Neural progenitor cell (in vitro differentiated cells): ENCODE measurements at regions not wholly inside any gene's neighbourhood (a gene's known extent, or its start where the extent isn't known, plus 50 kb on each side); places are given as distances from the start of the nearest gene placed in this dataset.

ENCODE experiments used
- DNase-seq: peaks from one replicate; pipeline ENCODE4 v3.0.0-alpha.2; 2016; ENCODE audit warnings: low spot score
- H2AFZ ChIP-seq: fragments of 200-600 bp; sonication (generic); replicated peaks from 2 replicates; pipeline ENCODE4 v1.6.1; 2016; ENCODE audit warnings: antibody characterized with exemption
- H3F3A ChIP-seq: fragments of 200-600 bp; sonication (generic); 2 replicates; pipeline ENCODE4 v1.6.1; 2016; ENCODE audit warnings: antibody characterized with exemption, low read depth
- H3K27ac ChIP-seq: fragments of 200-600 bp; sonication (generic); 2 replicates; pipeline ENCODE4 v1.5.1; 2016; ENCODE audit warnings: mild to moderate bottlenecking
- H3K27me3 ChIP-seq: fragments of 200-600 bp; sonication (generic); 2 replicates; pipeline ENCODE4 v1.6.1; 2016; ENCODE audit warnings: mild to moderate bottlenecking, moderate library complexity
- H3K36me3 ChIP-seq: fragments of 200-600 bp; sonication (generic); 2 replicates; pipeline ENCODE4 v1.5.1; 2016
- H3K4me1 ChIP-seq: fragments of 200-600 bp; sonication (generic); 2 replicates; pipeline ENCODE4 v1.6.1; 2016; ENCODE audit warnings: mixed run types
- H3K4me2 ChIP-seq: fragments of 200-600 bp; sonication (generic); 2 replicates; pipeline ENCODE4 v1.6.1; 2016
- H3K4me3 ChIP-seq: fragments of 200-600 bp; sonication (generic); 2 replicates; pipeline ENCODE4 v1.5.1; 2016
- H3K79me2 ChIP-seq: fragments of 200-600 bp; sonication (generic); 2 replicates; pipeline ENCODE4 v1.6.1; 2016; ENCODE audit warnings: low read depth
- H3K9ac ChIP-seq: fragments of 200-600 bp; sonication (generic); 2 replicates; pipeline ENCODE4 v1.6.1; 2016
- H3K9me3 ChIP-seq: fragments of 200-600 bp; sonication (generic); 2 replicates; pipeline ENCODE4 v1.5.1; 2016; ENCODE audit warnings: low read depth
- H4K20me1 ChIP-seq: fragments of 200-600 bp; sonication (generic); 2 replicates; pipeline ENCODE4 v1.6.1; 2016; ENCODE audit warnings: low read depth
- H3K27ac Mint-ChIP-seq: 3 replicates; pipeline ENCODE4 v1.8.0; 2021; ENCODE audit warnings: mixed read lengths
- H3K27me3 Mint-ChIP-seq: 2 replicates; pipeline ENCODE4 v1.8.0; 2022; ENCODE audit warnings: low read depth, mild to moderate bottlenecking, inconsistent platforms, moderate library complexity, mixed read lengths; ENCODE audit not compliant: insufficient read depth
- H3K36me3 Mint-ChIP-seq: 3 replicates; pipeline ENCODE4 v1.8.0; 2021; ENCODE audit warnings: mixed read lengths
- H3K4me1 Mint-ChIP-seq: 3 replicates; pipeline ENCODE4 v1.8.0; 2021; ENCODE audit warnings: mixed read lengths
- H3K4me3 Mint-ChIP-seq: 3 replicates; pipeline ENCODE4 v1.8.0; 2021; ENCODE audit warnings: mild to moderate bottlenecking, moderate library complexity, mixed read lengths
- H3K9me3 Mint-ChIP-seq: 3 replicates; pipeline ENCODE4 v1.8.0; 2020; ENCODE audit warnings: mixed read lengths
- EZH2 ChIP-seq: fragments of 200-600 bp; sonication (generic); IDR thresholded peaks from 2 replicates; pipeline ENCODE4 v1.6.1; 2017; ENCODE audit warnings: antibody characterized with exemption, mild to moderate bottlenecking, moderate library complexity
- EZH2phosphoT487 ChIP-seq: fragments of 200-600 bp; sonication (generic); IDR thresholded peaks from 2 replicates; pipeline ENCODE4 v1.6.1; 2017; ENCODE audit warnings: antibody characterized with exemption
- TF ChIP-seq, protein P1 (sequence below): fragments of 200-600 bp; sonication (generic); IDR thresholded peaks from 2 replicates; pipeline ENCODE4 v1.5.1; 2017; ENCODE audit warnings: antibody characterized with exemption, mild to moderate bottlenecking

DNA sequence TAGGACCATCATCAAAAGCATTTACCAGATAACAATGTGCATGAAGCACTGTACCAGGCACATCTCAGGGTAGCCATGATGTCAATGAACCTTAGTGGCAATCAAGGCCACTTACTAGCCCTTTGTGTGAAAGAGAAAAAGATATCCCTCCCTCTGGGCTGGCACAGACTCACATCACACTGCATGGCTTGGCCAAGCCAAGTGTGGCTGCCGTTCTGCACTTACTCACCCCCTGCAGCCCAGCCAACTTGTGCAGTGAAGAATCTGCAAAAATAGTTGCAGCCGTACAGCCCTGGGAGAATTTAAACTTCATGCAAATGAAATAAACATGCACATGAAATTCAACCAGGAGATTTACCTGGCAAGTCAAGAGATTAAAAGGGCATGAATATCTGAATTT, 333.5 kb downstream of the DEPDC1B start:
- no peaks in the 10 kb centered on the region for H3K27me3 ChIP-seq
- peaks cover 4% of the 10 kb centered on the region for H3K4me1 ChIP-seq
- H3K9me3 ChIP-seq = no peaks in the 10 kb centered on the region
- H3F3A ChIP-seq = no peaks in the 10 kb centered on the region
- no peak overlapping the region for H3K4me2 ChIP-seq
- H3K4me3 ChIP-seq = no peak overlapping the region
- no peak overlapping the region for H3K9ac ChIP-seq
- peaks cover 4% of the 10 kb centered on the region for H3K4me1 Mint-ChIP-seq
- peaks cover 4% of the 10 kb centered on the region for H3K27me3 Mint-ChIP-seq
- no peak overlapping the region for H3K4me3 Mint-ChIP-seq
- no peak overlapping the region for H3K27ac ChIP-seq
- no peak for DNase-seq
- H2AFZ ChIP-seq = no peak overlapping the region
- no peaks in the 10 kb centered on the region for H4K20me1 ChIP-seq
- H3K27ac Mint-ChIP-seq = no peak overlapping the region
- no peak for TF ChIP-seq EZH2
- TF ChIP-seq EZH2phosphoT487 = no peak
- TF ChIP-seq, protein P1, sequence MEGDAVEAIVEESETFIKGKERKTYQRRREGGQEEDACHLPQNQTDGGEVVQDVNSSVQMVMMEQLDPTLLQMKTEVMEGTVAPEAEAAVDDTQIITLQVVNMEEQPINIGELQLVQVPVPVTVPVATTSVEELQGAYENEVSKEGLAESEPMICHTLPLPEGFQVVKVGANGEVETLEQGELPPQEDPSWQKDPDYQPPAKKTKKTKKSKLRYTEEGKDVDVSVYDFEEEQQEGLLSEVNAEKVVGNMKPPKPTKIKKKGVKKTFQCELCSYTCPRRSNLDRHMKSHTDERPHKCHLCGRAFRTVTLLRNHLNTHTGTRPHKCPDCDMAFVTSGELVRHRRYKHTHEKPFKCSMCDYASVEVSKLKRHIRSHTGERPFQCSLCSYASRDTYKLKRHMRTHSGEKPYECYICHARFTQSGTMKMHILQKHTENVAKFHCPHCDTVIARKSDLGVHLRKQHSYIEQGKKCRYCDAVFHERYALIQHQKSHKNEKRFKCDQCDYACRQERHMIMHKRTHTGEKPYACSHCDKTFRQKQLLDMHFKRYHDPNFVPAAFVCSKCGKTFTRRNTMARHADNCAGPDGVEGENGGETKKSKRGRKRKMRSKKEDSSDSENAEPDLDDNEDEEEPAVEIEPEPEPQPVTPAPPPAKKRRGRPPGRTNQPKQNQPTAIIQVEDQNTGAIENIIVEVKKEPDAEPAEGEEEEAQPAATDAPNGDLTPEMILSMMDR = no peak
- H3K79me2 ChIP-seq = no peaks in the 10 kb centered on the region
- H3K9me3 Mint-ChIP-seq = no peaks in the 10 kb centered on the region
- H3K36me3 ChIP-seq = no peaks in the 10 kb centered on the region
- no peaks in the 10 kb centered on the region for H3K36me3 Mint-ChIP-seq

DNA sequence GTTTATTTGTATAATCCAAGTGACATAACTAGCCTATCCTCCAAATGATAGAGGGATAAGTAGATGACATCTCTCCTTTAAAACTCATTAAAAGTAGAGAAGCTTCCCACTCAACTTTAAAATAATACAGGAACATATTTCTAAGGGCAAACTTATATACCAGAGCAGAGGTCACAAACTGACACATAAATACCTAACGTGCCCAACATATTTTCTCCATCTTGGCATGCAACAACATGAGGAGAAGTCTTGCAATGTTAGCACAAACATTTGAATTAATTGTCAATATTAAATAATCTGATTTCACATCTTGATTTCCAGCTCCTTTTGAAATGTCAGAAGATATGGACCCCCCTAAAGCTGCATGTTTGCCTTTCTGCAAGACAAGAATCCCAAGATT, 335.0 kb downstream of the DEPDC1B start:
- no peaks in the 10 kb centered on the region for H3K79me2 ChIP-seq
- Mint-ChIP-seq H3K9me3 (no peaks in the 10 kb centered on the region), H3K27ac (no peak overlapping the region), H3K4me1 (peaks cover 8% of the 10 kb centered on the region), H3K4me3 (no peak overlapping the region), H3K36me3 (no peaks in the 10 kb centered on the region), H3K27me3 (peaks cover 4% of the 10 kb centered on the region)
- no peak overlapping the region for H3K9ac ChIP-seq
- H3K27ac ChIP-seq = no peak overlapping the region
- no peaks in the 10 kb centered on the region for H3K27me3 ChIP-seq
- H3K4me1 ChIP-seq = peaks cover 6% of the 10 kb centered on the region
- H3K4me3 ChIP-seq = no peak overlapping the region
- DNase-seq = no peak
- no peaks in the 10 kb centered on the region for H3K36me3 ChIP-seq
- H3K9me3 ChIP-seq = no peaks in the 10 kb centered on the region
- no peaks in the 10 kb centered on the region for H3F3A ChIP-seq
- no peak overlapping the region for H3K4me2 ChIP-seq
- TF ChIP-seq EZH2phosphoT487 = no peak
- TF ChIP-seq EZH2 = no peak
- TF ChIP-seq, protein P1 = no peak
- no peak overlapping the region for H2AFZ ChIP-seq
- no peaks in the 10 kb centered on the region for H4K20me1 ChIP-seq

DNA sequence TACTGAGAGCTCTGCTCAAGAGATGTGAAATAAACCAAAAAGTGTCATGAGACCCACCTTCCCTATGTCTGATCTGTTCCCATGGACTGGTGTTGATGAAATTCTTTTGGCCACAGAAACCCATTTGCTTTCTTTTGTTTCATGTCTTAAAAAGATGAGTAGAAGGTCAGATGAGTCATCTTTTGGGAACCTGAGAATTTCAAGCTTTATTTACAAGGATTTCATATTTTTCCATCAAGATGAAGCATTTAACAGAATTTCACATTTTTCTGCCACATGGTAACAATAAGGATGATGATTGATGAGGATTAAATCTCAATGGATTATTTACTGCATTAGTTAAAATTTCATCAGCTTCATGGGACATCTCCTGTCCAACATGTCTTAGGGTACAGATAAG, 337.8 kb downstream of the DEPDC1B start:
- H3K9ac ChIP-seq = no peak overlapping the region
- no peaks in the 10 kb centered on the region for H3K36me3 Mint-ChIP-seq
- H3K4me2 ChIP-seq = no peak overlapping the region
- no peaks in the 10 kb centered on the region for H3F3A ChIP-seq
- TF ChIP-seq EZH2 (no peak), EZH2phosphoT487 (no peak)
- TF ChIP-seq, protein P1 = no peak
- no peak overlapping the region for H3K27ac Mint-ChIP-seq
- peaks cover 2% of the 10 kb centered on the region for H3K27me3 Mint-ChIP-seq
- H3K27ac ChIP-seq = no peak overlapping the region
- H4K20me1 ChIP-seq = no peaks in the 10 kb centered on the region
- H3K4me1 Mint-ChIP-seq = peaks cover 12% of the 10 kb centered on the region
- H3K4me3 ChIP-seq = no peak overlapping the region
- H3K9me3 ChIP-seq = no peaks in the 10 kb centered on the region
- no peak overlapping the region for H3K4me3 Mint-ChIP-seq
- no peak overlapping the region for H2AFZ ChIP-seq
- H3K79me2 ChIP-seq = no peaks in the 10 kb centered on the region
- peaks cover 6% of the 10 kb centered on the region for H3K4me1 ChIP-seq
- H3K36me3 ChIP-seq = no peaks in the 10 kb centered on the region
- H3K27me3 ChIP-seq = no peaks in the 10 kb centered on the region
- H3K9me3 Mint-ChIP-seq = no peaks in the 10 kb centered on the region
- no peak for DNase-seq
